Activated T-cell treated with anti-CD3 and anti-CD28 coated beads, Interleukin-2, amount 50 U/mL, for 72 hours (primary cell): ENCODE measurements at regions not wholly inside any gene's neighbourhood (a gene's known extent, or its start where the extent isn't known, plus 50 kb on each side); places are given as distances from the start of the nearest gene placed in this dataset.
"Not testable (repeated sequence)": the region's sequence is repeated elsewhere in the genome, so short reads cannot be mapped to it uniquely, and the experiment has no call there.

Experiments used
- ATAC-seq, 2 donors: fragments of 150-1000 bp; cut with Tn5 transposase; replicated peaks in 1 of 2; 2 replicates each; pipeline ENCODE4 v1.10.0; 2021; ENCODE audit warnings: moderate library complexity in 2 of 2, mild to moderate bottlenecking in 1 of 2
- DNase-seq, 2 donors: peaks; one replicate each; pipeline ENCODE4 v3.0.0; 2021 to 2022; ENCODE audit warnings: mixed read lengths in 1 of 2
- H3K27ac Mint-ChIP-seq: one replicate; pipeline ENCODE4 v1.8.0; 2022; ENCODE audit warnings: mild to moderate bottlenecking, moderate library complexity, mixed read lengths
- H3K27me3 Mint-ChIP-seq: one replicate; pipeline ENCODE4 v1.8.0; 2022; ENCODE audit warnings: low read depth, mixed read lengths
- H3K36me3 Mint-ChIP-seq, 2 donors: one replicate each; pipeline ENCODE4 v1.8.0; 2022; ENCODE audit warnings: mixed read lengths in 2 of 2, mild to moderate bottlenecking in 1 of 2; ENCODE audit not compliant: insufficient read depth in 2 of 2
- H3K4me1 Mint-ChIP-seq: one replicate; pipeline ENCODE4 v1.8.0; 2022; ENCODE audit warnings: low read depth, mixed read lengths
- H3K4me3 Mint-ChIP-seq, 2 donors: one replicate each; pipeline ENCODE4 v1.8.0; 2022; ENCODE audit warnings: mild to moderate bottlenecking in 2 of 2, mixed read lengths in 2 of 2, moderate library complexity in 2 of 2
- H3K9me3 Mint-ChIP-seq, 2 donors: one replicate each; pipeline ENCODE4 v1.8.0; 2022; ENCODE audit warnings: mixed read lengths in 2 of 2

DNA sequence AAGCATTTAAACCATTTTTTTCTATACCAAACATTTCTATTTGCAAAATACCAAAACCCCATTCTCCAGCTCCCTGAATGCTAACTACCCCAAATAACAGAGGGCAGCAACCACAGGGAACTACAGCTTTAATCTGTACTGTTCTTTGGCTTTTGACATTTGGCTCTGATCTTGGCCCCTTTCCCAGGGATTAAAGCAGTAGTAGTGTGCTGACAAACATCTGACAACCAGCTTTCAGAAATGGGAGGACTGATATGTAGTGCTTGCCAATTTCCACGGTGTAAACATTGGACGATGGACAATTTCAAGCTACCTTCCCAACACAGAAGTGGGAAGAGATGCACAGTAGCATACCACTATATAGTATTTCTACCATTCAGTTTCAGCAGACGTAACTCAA, 88.4 kb upstream of the TEAD1 start:
- peaks cover 6% of the 10 kb centered on the region for H3K4me1 Mint-ChIP-seq
- H3K36me3 Mint-ChIP-seq = no peaks in the 10 kb centered on the region
- H3K27me3 Mint-ChIP-seq = peaks cover 6% of the 10 kb centered on the region
- no peak overlapping the region for H3K27ac Mint-ChIP-seq
- no peaks in the 10 kb centered on the region for H3K9me3 Mint-ChIP-seq
- ATAC-seq = no peak
- no peak overlapping the region for H3K4me3 Mint-ChIP-seq
- DNase-seq = no peak

DNA sequence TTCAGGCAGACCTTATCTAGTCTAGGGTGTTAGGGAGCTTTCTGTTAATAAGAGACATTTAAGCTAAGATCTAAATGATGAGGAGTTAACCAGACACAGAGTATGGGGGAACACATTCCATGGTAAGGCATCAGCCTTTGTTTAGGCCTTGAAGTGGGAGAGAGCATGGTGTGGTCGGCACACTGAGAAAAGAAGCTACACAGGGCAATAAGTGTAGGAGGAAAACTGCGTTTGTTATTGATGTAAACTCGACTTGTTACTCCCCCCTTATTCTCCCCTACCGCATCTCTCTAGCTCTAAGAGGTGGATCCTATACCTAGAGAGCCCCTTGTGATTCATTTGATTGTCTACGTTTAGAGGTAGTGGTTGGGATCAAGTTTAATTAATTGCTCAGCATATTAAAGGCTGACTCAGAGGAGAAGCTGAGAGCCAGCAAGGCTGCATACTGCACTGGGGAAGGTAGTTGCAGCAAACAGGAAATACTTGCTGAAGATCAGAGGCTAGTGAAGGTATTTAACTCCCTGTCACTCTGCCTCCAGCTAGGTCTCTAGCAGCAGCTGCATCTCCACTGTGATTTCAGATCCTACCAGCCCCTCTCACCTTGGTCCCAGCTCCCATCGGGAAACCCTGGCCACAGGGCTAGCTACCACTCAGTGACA, 86.8 kb upstream of the TEAD1 start:
- DNase-seq (no peak), ATAC-seq (no peak)
- H3K4me1 Mint-ChIP-seq = no peaks in the 10 kb centered on the region
- no peaks in the 10 kb centered on the region for H3K36me3 Mint-ChIP-seq
- H3K27me3 Mint-ChIP-seq = peaks cover 8% of the 10 kb centered on the region
- H3K4me3 Mint-ChIP-seq = no peak overlapping the region
- no peaks in the 10 kb centered on the region for H3K9me3 Mint-ChIP-seq
- no peak overlapping the region for H3K27ac Mint-ChIP-seq

DNA sequence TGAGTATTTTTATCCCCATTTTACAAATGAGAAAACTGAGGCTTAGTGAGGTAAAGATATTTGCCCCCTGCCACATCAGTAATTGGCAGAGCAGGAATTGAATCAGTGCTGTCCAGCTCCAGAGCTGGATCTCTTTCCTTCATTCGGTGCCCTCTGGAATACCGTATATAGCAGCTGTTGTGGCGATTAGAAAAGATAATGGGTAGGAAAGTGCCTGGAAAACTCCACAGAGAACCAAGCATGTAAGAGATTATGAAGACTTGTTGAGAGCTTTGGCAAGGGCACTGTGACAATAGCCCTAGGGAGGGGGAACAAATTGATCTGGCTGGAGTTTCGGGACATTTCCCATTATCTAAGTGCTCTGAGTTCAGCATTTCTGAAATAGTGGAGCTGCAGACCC, 82.5 kb upstream of the TEAD1 start:
- peaks cover 0 to 2% of the 10 kb centered on the region in 2 donors for H3K9me3 Mint-ChIP-seq
- H3K4me1 Mint-ChIP-seq = no peaks in the 10 kb centered on the region
- DNase-seq (no peak), ATAC-seq (no peak)
- peaks cover 11% of the 10 kb centered on the region for H3K27me3 Mint-ChIP-seq
- no peak overlapping the region for H3K4me3 Mint-ChIP-seq
- peaks cover 0 to 2% of the 10 kb centered on the region in 2 donors for H3K36me3 Mint-ChIP-seq
- no peak overlapping the region for H3K27ac Mint-ChIP-seq

GRCh38 chr11:12592283-12592682, 81.9 kb upstream of the TEAD1 start:
- no peak overlapping the region for H3K4me3 Mint-ChIP-seq
- peaks cover 16% of the 10 kb centered on the region for H3K27me3 Mint-ChIP-seq
- no peak for DNase-seq
- H3K9me3 Mint-ChIP-seq = peaks cover 0 to 2% of the 10 kb centered on the region in 2 donors
- H3K27ac Mint-ChIP-seq = no peak overlapping the region
- H3K36me3 Mint-ChIP-seq = peaks cover 0 to 2% of the 10 kb centered on the region in 2 donors
- no peaks in the 10 kb centered on the region for H3K4me1 Mint-ChIP-seq
- ATAC-seq = no peak

DNA sequence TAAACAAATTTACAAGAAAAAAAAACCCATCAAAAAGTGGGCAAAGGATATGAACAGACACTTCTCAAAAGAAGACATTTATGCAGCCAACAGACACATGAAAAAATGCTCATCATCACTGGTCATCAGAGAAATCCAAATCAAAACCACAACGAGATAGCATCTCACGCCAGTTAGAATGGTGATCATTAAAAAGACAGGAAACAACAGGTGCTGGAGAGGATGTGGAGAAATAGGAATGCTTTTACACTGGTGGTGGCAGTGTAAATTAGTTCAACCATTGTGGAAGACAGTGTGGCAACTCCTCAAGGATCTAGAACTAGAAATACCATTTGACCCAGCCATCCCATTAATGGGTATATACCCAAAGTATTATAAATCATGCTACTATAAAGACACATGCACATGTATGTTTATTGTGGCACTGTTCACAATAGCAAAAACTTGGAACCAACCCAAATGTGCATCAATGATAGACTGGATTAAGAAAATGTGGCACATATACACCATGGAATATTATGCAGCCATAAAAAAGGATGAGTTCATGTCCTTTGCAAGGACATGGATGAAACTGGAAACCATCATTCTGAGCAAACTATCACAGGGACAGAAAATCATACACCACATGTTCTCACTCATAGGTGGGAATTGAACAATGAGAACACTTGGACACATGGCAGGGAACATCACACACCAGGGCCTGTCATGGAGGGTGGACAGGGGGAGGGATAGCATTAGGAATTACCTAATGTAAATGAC, 79.0 kb upstream of the TEAD1 start:
- not testable (repeated sequence) for H3K4me3 Mint-ChIP-seq, DNase-seq, H3K36me3 Mint-ChIP-seq, H3K4me1 Mint-ChIP-seq, H3K9me3 Mint-ChIP-seq, ATAC-seq, H3K27ac Mint-ChIP-seq
- peaks cover 16% of the 10 kb centered on the region for H3K27me3 Mint-ChIP-seq

DNA sequence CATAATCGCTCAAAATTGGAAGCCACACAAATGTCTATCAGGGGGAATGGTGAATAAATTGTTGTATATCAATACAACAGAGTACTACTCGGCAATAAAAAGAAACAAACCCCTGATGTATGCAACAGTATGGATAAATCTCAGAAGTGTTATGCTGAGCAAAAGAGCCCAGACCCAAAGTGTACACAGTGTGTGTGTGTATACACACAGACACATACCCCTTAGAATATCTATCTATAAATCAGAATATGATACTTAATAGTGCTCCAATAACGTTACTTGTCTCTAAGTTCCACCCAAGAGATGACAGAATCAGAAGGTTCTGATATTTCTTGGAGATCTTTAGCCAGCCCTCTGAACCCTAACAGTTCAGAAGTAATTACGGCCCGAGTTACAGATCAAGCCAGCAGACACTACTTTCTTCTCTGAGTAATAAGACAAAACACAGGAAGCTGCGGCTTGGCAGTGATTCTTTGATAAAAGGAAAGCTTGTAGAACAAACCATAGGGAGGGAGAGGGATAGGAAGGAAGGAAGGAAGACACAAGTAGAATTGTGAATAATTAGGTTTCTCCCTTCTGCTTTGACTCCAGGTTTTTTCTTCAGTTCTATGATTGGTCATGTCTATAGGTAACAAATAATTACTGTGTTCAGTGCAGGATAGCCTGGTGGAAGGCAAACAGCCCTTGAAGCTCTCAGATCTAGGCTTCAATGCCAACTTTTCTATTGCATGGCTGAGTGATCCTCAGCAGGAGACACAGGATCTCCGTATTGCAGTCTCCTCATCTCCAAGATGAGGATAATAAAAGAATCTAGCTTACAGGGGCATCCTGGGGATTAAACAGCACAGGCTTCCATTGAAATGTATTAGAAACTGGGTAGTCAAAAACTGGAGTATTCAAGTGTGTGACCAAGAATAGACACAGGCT, 75.6 kb upstream of the TEAD1 start:
- no peak overlapping the region for H3K4me3 Mint-ChIP-seq
- no peak for DNase-seq

DNA sequence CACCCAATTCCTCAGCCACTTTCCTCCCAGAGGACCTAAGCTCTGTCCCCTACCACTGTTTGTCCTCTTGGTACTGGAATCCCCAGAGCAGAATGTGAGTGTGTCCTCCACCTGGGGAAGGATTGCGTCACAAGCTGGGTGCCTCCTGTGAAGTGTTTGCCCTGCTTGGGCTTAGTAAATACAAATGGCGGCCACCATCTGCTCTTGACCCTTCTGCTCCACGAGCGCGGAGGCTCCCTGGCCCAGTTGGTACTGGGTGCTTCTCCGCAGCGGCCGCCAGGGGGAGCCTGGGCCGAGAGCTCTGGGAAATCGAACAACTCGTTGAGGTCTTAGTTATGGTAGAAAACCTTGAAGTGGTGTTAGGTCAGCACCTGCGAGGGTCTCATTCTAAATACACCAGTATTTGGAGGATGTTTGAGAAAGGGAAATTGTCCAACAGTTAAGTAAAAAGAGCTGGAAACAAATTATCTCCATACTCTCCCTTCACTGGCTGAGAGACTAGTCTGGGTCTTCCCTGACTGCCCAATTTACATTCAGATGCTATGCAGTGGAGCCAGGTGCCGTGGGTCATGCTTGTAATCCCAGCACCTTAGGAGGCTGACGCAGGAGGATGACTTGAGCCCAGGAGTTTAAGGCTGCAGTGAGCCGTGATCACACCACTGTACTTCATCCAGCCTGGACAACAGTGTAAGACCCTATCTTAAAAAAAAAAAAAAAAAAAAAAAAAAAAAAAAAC, 74.6 kb upstream of the TEAD1 start:
- Mint-ChIP-seq H3K4me1 (no peaks in the 10 kb centered on the region), H3K36me3 (peaks cover 0 to 2% of the 10 kb centered on the region in 2 donors), H3K27ac (no peak overlapping the region), H3K27me3 (peaks cover 32% of the 10 kb centered on the region), H3K9me3 (peaks cover 0 to 2% of the 10 kb centered on the region in 2 donors), H3K4me3 (no peak overlapping the region)
- ATAC-seq (peak; percentile 43 to 54), DNase-seq (peak; percentile 48 to 58)

More for the DNA sequence above, 75.6 kb upstream of the TEAD1 start:
- Mint-ChIP-seq H3K9me3 (peaks cover 0 to 2% of the 10 kb centered on the region in 2 donors), H3K27me3 (peaks cover 26% of the 10 kb centered on the region), H3K36me3 (peaks cover 0 to 2% of the 10 kb centered on the region in 2 donors), H3K27ac (no peak overlapping the region), H3K4me1 (no peaks in the 10 kb centered on the region)
- no peak for ATAC-seq

- Mint-ChIP-seq H3K4me1 (no peaks in the 10 kb centered on the region), H3K9me3 (no peaks in the 10 kb centered on the region), H3K36me3 (no peaks in the 10 kb centered on the region), H3K4me3 (no peak overlapping the region), H3K27ac (no peak overlapping the region), H3K27me3 (peaks cover 32% of the 10 kb centered on the region)
- DNase-seq (no peak), ATAC-seq (no peak)
Observed at GRCh38 chr11:12600829-12601228, 73.4 kb upstream of the TEAD1 start.

DNA sequence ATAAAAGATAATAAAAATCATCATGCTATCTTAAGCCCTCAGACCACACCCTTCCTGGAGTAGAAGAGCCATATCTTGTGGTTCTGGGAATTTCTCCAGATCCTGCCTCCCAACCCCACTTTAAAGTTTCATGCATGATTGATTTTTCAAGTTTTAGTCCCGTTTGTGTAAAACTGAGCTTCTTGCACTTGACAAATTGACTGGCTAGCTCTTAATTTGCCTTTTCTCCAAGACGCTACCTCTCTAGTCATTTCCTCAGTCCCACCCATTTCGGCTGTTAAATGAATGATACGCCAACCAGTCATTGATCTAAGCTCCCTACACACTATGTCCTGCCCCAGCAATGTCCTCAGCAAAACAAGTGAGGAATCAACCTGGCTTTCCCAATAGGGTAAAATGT, 71.8 kb upstream of the TEAD1 start:
- Mint-ChIP-seq H3K36me3 (no peaks in the 10 kb centered on the region), H3K9me3 (no peaks in the 10 kb centered on the region), H3K4me3 (no peak overlapping the region), H3K27ac (no peak overlapping the region), H3K4me1 (no peaks in the 10 kb centered on the region), H3K27me3 (peaks cover 24% of the 10 kb centered on the region)
- ATAC-seq (no peak), DNase-seq (no peak)

GRCh38 chr11:12603143-12604088, 70.8 kb upstream of the TEAD1 start:
- Mint-ChIP-seq H3K4me3 (no peak overlapping the region), H3K27me3 (peaks cover 24% of the 10 kb centered on the region), H3K27ac (no peak overlapping the region), H3K4me1 (no peaks in the 10 kb centered on the region), H3K9me3 (no peaks in the 10 kb centered on the region), H3K36me3 (no peaks in the 10 kb centered on the region)
- DNase-seq (no peak), ATAC-seq (no peak)

GRCh38 chr11:12604557-12605153, 69.6 kb upstream of the TEAD1 start:
- no peak overlapping the region for H3K27ac Mint-ChIP-seq
- peaks cover 0 to 1% of the 10 kb centered on the region in 2 donors for H3K36me3 Mint-ChIP-seq
- DNase-seq (no peak), ATAC-seq (no peak)
- H3K9me3 Mint-ChIP-seq = peaks cover 2 to 3% of the 10 kb centered on the region in 2 donors
- no peak overlapping the region for H3K4me3 Mint-ChIP-seq
- peaks cover 24% of the 10 kb centered on the region for H3K27me3 Mint-ChIP-seq
- no peaks in the 10 kb centered on the region for H3K4me1 Mint-ChIP-seq
